ENCODE measurements at regions not wholly inside any gene's neighbourhood (a gene's known extent, or its start where the extent isn't known, plus 50 kb on each side); places are given as distances from the start of the nearest gene placed in this dataset.
"Not testable (repeated sequence)": the region's sequence is repeated elsewhere in the genome, so short reads cannot be mapped to it uniquely, and the experiment has no call there.

DNA sequence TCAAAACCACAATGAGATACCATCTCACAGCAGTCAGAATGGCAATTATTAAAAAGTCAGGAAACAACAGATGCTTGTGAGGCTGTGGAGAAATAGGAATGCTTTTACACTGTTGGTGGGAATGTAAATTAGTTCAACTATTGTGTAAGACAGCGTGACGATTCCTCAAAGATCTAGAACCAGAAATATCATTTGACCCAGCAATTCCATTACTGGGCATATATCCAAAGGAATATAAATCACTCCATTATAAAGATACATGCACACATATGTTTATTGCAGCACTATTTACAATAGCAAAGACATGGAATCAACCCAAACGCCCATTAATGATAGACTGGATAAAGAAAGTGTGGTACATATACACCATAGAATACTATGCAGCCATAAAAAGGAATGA, 50.6 kb upstream of the DNAJC10 start:
- not testable (repeated sequence) for DNase-seq (ENCODE audit: low read depth in 6 of 9, low spot score in 9 of 9); H3K36me3 ChIP-seq (ENCODE audit: control insufficient read depth in 2 of 2, insufficient read depth in 2 of 2, low read length in 1 of 2); H3K4me1 ChIP-seq (ENCODE audit: control insufficient read depth in 2 of 2, insufficient read depth in 2 of 2, low read length in 2 of 2); H3K9me3 ChIP-seq (ENCODE audit: control insufficient read depth in 2 of 2, insufficient read depth in 1 of 2, low read length in 1 of 2); H3K27ac ChIP-seq (ENCODE audit: low read depth in 1 of 2, low read length in 1 of 2); H3K4me3 ChIP-seq (ENCODE audit: low read length in 2 of 2); H3K27me3 ChIP-seq (ENCODE audit: control insufficient read depth in 2 of 2, insufficient read depth in 1 of 2, low read length in 1 of 2)
- 96% methylated on average over 3 of the region's 3 CpGs for WGBS
